ENCODE measurements at regions not wholly inside any gene's neighbourhood (a gene's known extent, or its start where the extent isn't known, plus 50 kb on each side); places are given as distances from the start of the nearest gene placed in this dataset.

GRCh38 chr11:92890846-92891245, 78.6 kb upstream of the MTNR1B start:
- no peaks in the 10 kb centered on the region for H3K4me1 Mint-ChIP-seq (ENCODE audit: low read depth)
- H3K36me3 Mint-ChIP-seq (ENCODE audit: insufficient read depth in 2 of 2), result no peaks in the 10 kb centered on the region
- DNase-seq (no peak), ATAC-seq (replicated peaks in 1 of 2) (no peak)
- H3K4me3 Mint-ChIP-seq, result no peak overlapping the region
- no peak overlapping the region for H3K27ac Mint-ChIP-seq
- no peaks in the 10 kb centered on the region for H3K27me3 Mint-ChIP-seq (ENCODE audit: low read depth)
- no peaks in the 10 kb centered on the region for H3K9me3 Mint-ChIP-seq

DNA sequence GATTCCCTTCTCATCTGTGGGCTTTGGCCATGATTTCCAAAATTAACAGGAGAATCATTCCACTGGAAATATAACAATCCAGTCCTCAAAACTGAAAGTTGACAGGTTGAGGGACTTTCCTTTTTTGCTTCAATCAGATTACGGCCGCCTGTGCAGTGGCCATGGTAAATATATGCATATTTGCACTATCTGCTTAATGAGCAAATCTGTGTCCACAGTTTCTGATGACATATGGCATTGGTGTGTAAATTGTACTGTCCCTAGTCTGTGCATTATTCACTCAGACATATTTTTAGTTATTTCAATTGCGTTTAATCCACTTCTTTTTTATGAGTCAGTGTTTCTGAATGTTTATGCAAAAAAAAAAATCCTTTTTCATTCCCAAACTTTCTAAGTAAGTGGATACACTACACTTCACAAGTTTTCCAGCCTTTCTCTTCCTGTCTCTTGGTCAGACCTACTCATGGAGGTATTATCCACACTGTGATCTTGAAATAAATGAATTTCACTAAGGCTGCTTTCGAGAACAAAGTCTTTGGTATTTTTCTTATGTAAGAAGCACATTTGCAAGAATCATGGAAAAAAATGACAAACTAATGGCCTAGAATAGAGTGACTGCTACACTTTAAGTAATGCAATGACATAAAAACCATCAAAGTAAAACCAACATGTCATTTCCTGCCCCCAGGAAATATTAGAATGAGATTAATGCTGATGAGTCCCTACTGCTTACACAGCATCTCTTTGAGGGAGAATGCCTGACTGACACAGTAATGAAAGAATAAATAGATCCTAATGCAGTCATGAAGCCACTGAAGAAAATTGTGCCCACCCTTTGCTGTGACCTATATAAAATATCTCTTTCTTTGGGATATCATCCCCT, 76.4 kb upstream of the MTNR1B start:
- no peaks in the 10 kb centered on the region for H3K36me3 Mint-ChIP-seq (ENCODE audit: insufficient read depth in 2 of 2)
- H3K27me3 Mint-ChIP-seq (ENCODE audit: low read depth), result no peaks in the 10 kb centered on the region
- ATAC-seq (replicated peaks in 1 of 2), result no peak
- no peaks in the 10 kb centered on the region for H3K9me3 Mint-ChIP-seq
- no peaks in the 10 kb centered on the region for H3K4me1 Mint-ChIP-seq (ENCODE audit: low read depth)
- H3K4me3 Mint-ChIP-seq, result no peak overlapping the region
- no peak for DNase-seq
- H3K27ac Mint-ChIP-seq, result no peak overlapping the region

GRCh38 chr11:92894197-92894596, 75.3 kb upstream of the MTNR1B start:
- Mint-ChIP-seq H3K4me3 (no peak overlapping the region), H3K36me3 (ENCODE audit: insufficient read depth in 2 of 2) (no peaks in the 10 kb centered on the region), H3K9me3 (no peaks in the 10 kb centered on the region), H3K27me3 (ENCODE audit: low read depth) (no peaks in the 10 kb centered on the region), H3K27ac (no peak overlapping the region), H3K4me1 (ENCODE audit: low read depth) (no peaks in the 10 kb centered on the region)
- no peak for ATAC-seq (replicated peaks in 1 of 2)
- no peak for DNase-seq

DNA sequence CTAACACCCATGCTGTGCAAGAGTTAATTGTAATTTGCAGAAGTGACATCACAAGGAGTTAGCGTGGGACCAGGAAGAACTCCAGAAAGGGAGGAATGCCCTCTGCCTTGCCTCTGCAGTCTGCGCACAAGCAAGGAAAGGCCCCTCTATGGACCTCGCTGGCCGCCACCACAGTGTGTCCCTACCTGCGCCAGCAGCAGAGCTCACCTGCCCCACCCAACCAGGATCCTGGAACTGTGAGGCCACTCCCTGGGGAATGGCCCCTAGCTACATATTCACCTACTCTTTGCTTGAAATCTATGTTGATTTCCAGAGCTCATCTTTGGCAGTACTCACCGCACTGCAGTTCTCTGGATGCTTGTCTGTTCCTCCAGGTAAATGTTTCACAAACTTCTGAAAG, 72.0 kb upstream of the MTNR1B start:
- no peaks in the 10 kb centered on the region for H3K36me3 Mint-ChIP-seq (ENCODE audit: insufficient read depth in 2 of 2)
- no peaks in the 10 kb centered on the region for H3K4me1 Mint-ChIP-seq (ENCODE audit: low read depth)
- no peaks in the 10 kb centered on the region for H3K27me3 Mint-ChIP-seq (ENCODE audit: low read depth)
- no peak overlapping the region for H3K27ac Mint-ChIP-seq
- DNase-seq, result no peak
- no peak overlapping the region for H3K4me3 Mint-ChIP-seq
- no peak for ATAC-seq (replicated peaks in 1 of 2)
- H3K9me3 Mint-ChIP-seq, result peaks cover 0 to 1% of the 10 kb centered on the region in 2 donors

DNA sequence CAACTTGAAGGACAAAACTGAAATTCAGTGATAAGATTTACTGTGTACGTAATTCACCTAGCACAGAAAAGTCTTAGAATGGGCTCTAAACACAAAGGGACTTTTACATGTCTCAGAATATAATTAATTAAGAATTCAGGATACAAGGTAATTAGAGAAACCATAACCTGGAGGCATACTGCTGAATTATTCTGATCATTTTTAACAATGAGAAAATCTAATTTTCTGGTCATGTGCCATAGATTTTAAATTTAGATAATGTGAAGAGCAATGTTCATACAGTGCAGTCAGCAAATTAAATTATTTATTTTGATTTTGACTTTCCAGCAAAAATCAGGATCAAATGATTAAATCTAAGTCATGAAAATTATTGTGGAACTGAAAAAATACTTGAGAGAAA, 67.0 kb upstream of the MTNR1B start:
- DNase-seq (no peak), ATAC-seq (replicated peaks in 1 of 2) (no peak)
- Mint-ChIP-seq H3K4me1 (ENCODE audit: low read depth) (no peaks in the 10 kb centered on the region), H3K27me3 (ENCODE audit: low read depth) (no peaks in the 10 kb centered on the region), H3K4me3 (no peak overlapping the region), H3K36me3 (ENCODE audit: insufficient read depth in 2 of 2) (no peaks in the 10 kb centered on the region), H3K9me3 (peaks cover 0 to 3% of the 10 kb centered on the region in 2 donors), H3K27ac (no peak overlapping the region)

DNA sequence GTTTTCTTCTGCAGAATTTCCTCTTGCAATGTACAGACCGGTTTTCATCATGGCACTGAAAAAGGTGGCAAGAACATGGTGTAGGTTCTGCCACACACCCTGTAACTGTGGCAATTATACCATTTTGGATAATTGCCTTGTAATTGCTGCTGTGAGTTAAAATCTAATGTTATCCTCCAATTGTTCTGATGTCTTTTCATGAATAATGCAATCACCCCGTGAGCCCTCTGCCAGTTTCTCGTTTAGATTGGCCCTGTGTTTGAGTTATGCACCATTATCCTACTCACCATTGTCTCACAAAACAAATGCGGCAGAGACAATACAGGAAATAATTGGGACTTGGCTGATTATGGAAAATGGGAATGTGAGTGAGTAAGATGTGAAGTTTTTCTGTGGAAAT, 61.8 kb upstream of the MTNR1B start:
- Mint-ChIP-seq H3K27me3 (ENCODE audit: low read depth) (no peaks in the 10 kb centered on the region), H3K9me3 (peaks cover 0 to 2% of the 10 kb centered on the region in 2 donors), H3K36me3 (ENCODE audit: insufficient read depth in 2 of 2) (no peaks in the 10 kb centered on the region), H3K4me1 (ENCODE audit: low read depth) (no peaks in the 10 kb centered on the region), H3K27ac (no peak overlapping the region), H3K4me3 (no peak overlapping the region)
- no peak for DNase-seq
- ATAC-seq (replicated peaks in 1 of 2), result no peak

GRCh38 chr11:92909214-92909613, 60.2 kb upstream of the MTNR1B start:
- Mint-ChIP-seq H3K27ac (no peak overlapping the region), H3K9me3 (no peaks in the 10 kb centered on the region), H3K4me3 (no peak overlapping the region), H3K4me1 (ENCODE audit: low read depth) (no peaks in the 10 kb centered on the region), H3K27me3 (ENCODE audit: low read depth) (no peaks in the 10 kb centered on the region), H3K36me3 (ENCODE audit: insufficient read depth in 2 of 2) (no peaks in the 10 kb centered on the region)
- no peak for DNase-seq
- no peak for ATAC-seq (replicated peaks in 1 of 2)

GRCh38 chr11:92911478-92911877, 58.0 kb upstream of the MTNR1B start:
- DNase-seq (no peak), ATAC-seq (replicated peaks in 1 of 2) (no peak)
- Mint-ChIP-seq H3K4me1 (ENCODE audit: low read depth) (no peaks in the 10 kb centered on the region), H3K27ac (no peak overlapping the region), H3K36me3 (ENCODE audit: insufficient read depth in 2 of 2) (no peaks in the 10 kb centered on the region), H3K4me3 (no peak overlapping the region), H3K9me3 (no peaks in the 10 kb centered on the region), H3K27me3 (ENCODE audit: low read depth) (no peaks in the 10 kb centered on the region)

GRCh38 chr11:92915551-92915950, 53.9 kb upstream of the MTNR1B start:
- H3K4me3 Mint-ChIP-seq, result no peak overlapping the region
- no peak overlapping the region for H3K27ac Mint-ChIP-seq
- DNase-seq (no peak), ATAC-seq (replicated peaks in 1 of 2) (no peak)
- no peaks in the 10 kb centered on the region for H3K27me3 Mint-ChIP-seq (ENCODE audit: low read depth)
- no peaks in the 10 kb centered on the region for H3K36me3 Mint-ChIP-seq (ENCODE audit: insufficient read depth in 2 of 2)
- no peaks in the 10 kb centered on the region for H3K4me1 Mint-ChIP-seq (ENCODE audit: low read depth)
- peaks cover 0 to under 1% of the 10 kb centered on the region in 2 donors for H3K9me3 Mint-ChIP-seq

- no peak for DNase-seq
- H3K27me3 Mint-ChIP-seq (ENCODE audit: low read depth), result no peaks in the 10 kb centered on the region
- no peaks in the 10 kb centered on the region for H3K36me3 Mint-ChIP-seq (ENCODE audit: insufficient read depth in 2 of 2)
- peaks cover 0 to 2% of the 10 kb centered on the region in 2 donors for H3K9me3 Mint-ChIP-seq
- no peak for ATAC-seq (replicated peaks in 1 of 2)
- no peaks in the 10 kb centered on the region for H3K4me1 Mint-ChIP-seq (ENCODE audit: low read depth)
- no peak overlapping the region for H3K4me3 Mint-ChIP-seq
- H3K27ac Mint-ChIP-seq, result no peak overlapping the region
Observed at GRCh38 chr11:92916299-92916698, 53.2 kb upstream of the MTNR1B start.

DNA sequence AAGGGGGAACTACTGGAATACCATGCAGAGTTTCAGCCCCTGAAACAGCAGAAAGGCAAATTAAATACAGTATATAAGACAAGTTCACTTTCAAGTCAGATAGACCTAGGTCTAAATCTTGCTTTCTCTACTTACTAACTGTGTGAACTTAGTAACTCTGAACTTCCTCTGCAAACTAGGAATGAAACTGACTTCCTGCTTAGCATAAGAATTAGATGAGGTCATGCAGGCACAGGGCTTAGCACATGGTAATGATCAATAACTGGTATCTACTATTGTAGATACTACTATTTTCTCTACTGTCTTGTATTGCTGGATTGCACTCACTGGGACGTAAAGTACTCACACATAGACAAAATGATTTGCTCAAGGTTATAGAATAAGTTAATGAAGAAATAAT, 51.5 kb upstream of the MTNR1B start:
- Mint-ChIP-seq H3K9me3 (peaks cover 0 to 2% of the 10 kb centered on the region in 2 donors), H3K36me3 (ENCODE audit: insufficient read depth in 2 of 2) (no peaks in the 10 kb centered on the region), H3K27me3 (ENCODE audit: low read depth) (peaks cover 13% of the 10 kb centered on the region), H3K4me3 (no peak overlapping the region), H3K27ac (no peak overlapping the region), H3K4me1 (ENCODE audit: low read depth) (no peaks in the 10 kb centered on the region)
- ATAC-seq (replicated peaks in 1 of 2) (no peak), DNase-seq (no peak)

- Mint-ChIP-seq H3K27ac (no peak overlapping the region), H3K4me3 (no peak overlapping the region), H3K9me3 (peaks cover 0 to 2% of the 10 kb centered on the region in 2 donors), H3K27me3 (ENCODE audit: low read depth) (peaks cover 13% of the 10 kb centered on the region), H3K4me1 (ENCODE audit: low read depth) (no peaks in the 10 kb centered on the region), H3K36me3 (ENCODE audit: insufficient read depth in 2 of 2) (no peaks in the 10 kb centered on the region)
- DNase-seq (no peak), ATAC-seq (replicated peaks in 1 of 2) (no peak)
Observed at GRCh38 chr11:92919048-92919447, 50.4 kb upstream of the MTNR1B start.

All from activated T-cell treated with anti-CD3 and anti-CD28 coated beads, Interleukin-2, amount 50 U/mL, for 72 hours (primary cell).